NT2/D1 (cell line): ENCODE measurements at regions not wholly inside any gene's neighbourhood (a gene's known extent, or its start where the extent isn't known, plus 50 kb on each side); places are given as distances from the start of the nearest gene placed in this dataset.

ENCODE experiments used
- SUZ12 ChIP-seq: IDR thresholded peaks from 2 replicates; pipeline ENCODE4 v1.6.1; 2011; ENCODE audit not compliant: insufficient read length, insufficient read depth; ENCODE audit errors: extremely low read depth
- YY1 ChIP-seq: IDR thresholded peaks from 2 replicates; pipeline ENCODE4 v1.6.1; 2011; ENCODE audit not compliant: insufficient read length, insufficient read depth
- ZNF274 ChIP-seq: IDR thresholded peaks from 2 replicates; pipeline ENCODE4 v1.6.1; 2011; ENCODE audit warnings: mild to moderate bottlenecking, low read depth, low read length

DNA sequence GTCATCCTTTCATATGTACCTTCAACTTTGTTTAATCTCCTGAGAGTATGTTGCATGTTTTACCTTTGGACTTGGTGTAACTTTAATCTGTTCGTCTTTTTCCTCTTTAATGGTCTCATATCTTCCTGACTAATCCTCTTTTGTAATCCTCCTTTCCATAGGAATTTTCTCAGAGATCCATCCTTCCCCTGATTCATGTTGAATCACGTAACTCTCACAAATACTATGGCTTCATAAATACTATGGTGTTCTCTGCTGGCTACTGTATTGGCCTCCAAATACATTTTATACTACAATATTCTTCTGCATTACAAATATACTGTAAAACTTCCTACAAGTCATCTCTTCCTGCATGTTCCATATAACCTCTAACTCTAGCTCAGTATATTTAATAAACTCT lies 317.7 kb upstream of the ADGRB3 start:
- TF ChIP-seq SUZ12 = no peak
- no peak for TF ChIP-seq YY1
- TF ChIP-seq ZNF274 = no peak
